GM21381 (cell line): ENCODE measurements at regions not wholly inside any gene's neighbourhood (a gene's known extent, or its start where the extent isn't known, plus 50 kb on each side); places are given as distances from the start of the nearest gene placed in this dataset.

Experiments used
- ATAC-seq: cut with Tn5 transposase; IDR thresholded peaks from one replicate; pipeline ENCODE4 v1.9.1; 2021; ENCODE audit warnings: mild to moderate bottlenecking, moderate library complexity; ENCODE audit not compliant: unreplicated experiment

GRCh38 chr5:163383754-163384153 lies 53.6 kb upstream of the CCNG1 start:
- ATAC-seq, result no peak

GRCh38 chr5:163384669-163385068 lies 52.7 kb upstream of the CCNG1 start:
- ATAC-seq, result no peak

- no peak for ATAC-seq
Observed at GRCh38 chr5:163385271-163385670, 52.1 kb upstream of the CCNG1 start.

- ATAC-seq, result no peak
Observed at GRCh38 chr5:163385824-163386223, 51.6 kb upstream of the CCNG1 start.

GRCh38 chr5:163386352-163386751 lies 51.0 kb upstream of the CCNG1 start:
- no peak for ATAC-seq

- ATAC-seq, result no peak
Observed at GRCh38 chr5:163387589-163388343, 49.6 kb upstream of the CCNG1 start.
